K562 (cell line): ENCODE measurements at regions not wholly inside any gene's neighbourhood (a gene's known extent, or its start where the extent isn't known, plus 50 kb on each side); places are given as distances from the start of the nearest gene placed in this dataset.

ENCODE experiments used
- CBX2 ChIP-seq: fragments of 200-600 bp; sonication (generic); IDR thresholded peaks from one replicate; pipeline ENCODE4 v1.6.1; 2012; ENCODE audit warnings: mild to moderate bottlenecking, low read length, inconsistent platforms; ENCODE audit not compliant: insufficient read depth, poor library complexity, severe bottlenecking
- CBX3 ChIP-seq, 2 experiments: IDR thresholded peaks; 1 replicate in 1 of 2; 2 replicates in 1 of 2; pipeline ENCODE4 v1.6.1; 2012; ENCODE audit warnings: inconsistent platforms in 2 of 2, low read length in 2 of 2, borderline replicate concordance in 1 of 2, control low read depth in 1 of 2
- E2F6 ChIP-seq, 2 experiments: IDR thresholded peaks; 2 replicates each; pipeline ENCODE4 v1.6.1; 2011; ENCODE audit warnings: borderline replicate concordance in 1 of 2, control low read depth in 1 of 2, low read depth in 1 of 2, low read length in 1 of 2, mild to moderate bottlenecking in 1 of 2, mixed read lengths in 1 of 2, moderate library complexity in 1 of 2; ENCODE audit not compliant: insufficient read depth in 1 of 2, insufficient read length in 1 of 2, poor library complexity in 1 of 2, severe bottlenecking in 1 of 2; ENCODE audit errors: extremely low read depth in 1 of 2
- IRF2 ChIP-seq: sonication (generic); formaldehyde crosslinking; IDR thresholded peaks from 2 replicates; pipeline ENCODE4 v1.8.1; 2022; ENCODE audit warnings: mild to moderate bottlenecking, missing genetic modification reagents
- RHOXF2B ChIP-seq: fragments of 250-450 bp; sonication (Bioruptor Pico); conservative IDR thresholded peaks from 2 replicates; pipeline ENCODE4 v1.5.1; 2021
- TCF15 ChIP-seq: fragments of 250-450 bp; sonication (Bioruptor Pico); IDR thresholded peaks from 2 replicates; pipeline ENCODE4 v1.8.0; 2022; ENCODE audit warnings: moderate library complexity, mild to moderate bottlenecking, inconsistent platforms
- ZBTB9 ChIP-seq: fragments of 450-650 bp; formaldehyde crosslinking; IDR thresholded peaks from 2 replicates; pipeline ENCODE4 v1.4.0; 2020; ENCODE audit warnings: mild to moderate bottlenecking, moderate library complexity
- TF ChIP-seq, protein P1 (sequence below): fragments of 450-650 bp; IDR thresholded peaks from 2 replicates; pipeline ENCODE4 v1.6.1; 2016; ENCODE audit warnings: missing biosample characterization, missing genetic modification characterization

- TF ChIP-seq CBX3 (IDR thresholded peaks at IDR 0.05; ENCODE audit: borderline replicate concordance in 1 of 2, low read length in 2 of 2) (no peak), ZBTB9 (CRISPR knock-in tag) (no peak), CBX2 (no peak), E2F6 (IDR thresholded peaks at IDR 0.05; ENCODE audit: borderline replicate concordance in 1 of 2, extremely low read depth in 1 of 2, insufficient read depth in 1 of 2, insufficient read length in 1 of 2, low read depth in 1 of 2, low read length in 1 of 2, poor library complexity in 1 of 2, severe bottlenecking in 1 of 2) (no peak), TCF15 (no peak), IRF2 (CRISPR knock-in tag) (no peak), RHOXF2B (CRISPR knock-in tag) (no peak)
- TF ChIP-seq, protein P1, sequence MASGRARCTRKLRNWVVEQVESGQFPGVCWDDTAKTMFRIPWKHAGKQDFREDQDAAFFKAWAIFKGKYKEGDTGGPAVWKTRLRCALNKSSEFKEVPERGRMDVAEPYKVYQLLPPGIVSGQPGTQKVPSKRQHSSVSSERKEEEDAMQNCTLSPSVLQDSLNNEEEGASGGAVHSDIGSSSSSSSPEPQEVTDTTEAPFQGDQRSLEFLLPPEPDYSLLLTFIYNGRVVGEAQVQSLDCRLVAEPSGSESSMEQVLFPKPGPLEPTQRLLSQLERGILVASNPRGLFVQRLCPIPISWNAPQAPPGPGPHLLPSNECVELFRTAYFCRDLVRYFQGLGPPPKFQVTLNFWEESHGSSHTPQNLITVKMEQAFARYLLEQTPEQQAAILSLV (tag): no peak
Observed at GRCh38 chr14:87868920-87869319, 124.1 kb downstream of the GALC start (continued).
